Activated CD8-positive, alpha-beta T cell treated with anti-CD3 and anti-CD28 coated beads for 36 hours (primary cell): ENCODE measurements at regions not wholly inside any gene's neighbourhood (a gene's known extent, or its start where the extent isn't known, plus 50 kb on each side); places are given as distances from the start of the nearest gene placed in this dataset.
"Not testable (repeated sequence)": the region's sequence is repeated elsewhere in the genome, so short reads cannot be mapped to it uniquely, and the experiment has no call there.

Experiments used
- ATAC-seq: fragments of 200-7000 bp; cut with Tn5 transposase; one replicate; pipeline ENCODE4 v1.10.0; 2021; ENCODE audit warnings: mild to moderate bottlenecking, moderate library complexity
- CTCF ChIA-PET: fragments of 350-600 bp; sonication (Branson Sonifier 250); formaldehyde crosslinking; loops from one replicate; lab custom pipeline; 2021; ENCODE audit warnings: antibody characterized with exemption; lab: Charles Lee
- POLR2A ChIA-PET: fragments of 350-600 bp; sonication (Branson Sonifier 250); formaldehyde crosslinking; loops from one replicate; lab custom pipeline; 2021; ENCODE audit warnings: antibody characterized with exemption; lab: Charles Lee
- DNase-seq: peaks from one replicate; pipeline ENCODE4 v3.0.0-alpha.2; 2020
- H3K27ac Mint-ChIP-seq: one replicate; pipeline ENCODE4 v1.8.0; 2021; ENCODE audit warnings: mild to moderate bottlenecking, mixed read lengths
- H3K27me3 Mint-ChIP-seq: one replicate; pipeline ENCODE4 v1.8.0; 2021; ENCODE audit warnings: mixed read lengths
- H3K36me3 Mint-ChIP-seq: one replicate; pipeline ENCODE4 v1.8.0; 2021; ENCODE audit warnings: low read depth, mixed read lengths
- H3K4me1 Mint-ChIP-seq: one replicate; pipeline ENCODE4 v1.8.0; 2021; ENCODE audit warnings: low read depth, mixed read lengths
- H3K4me3 Mint-ChIP-seq: one replicate; pipeline ENCODE4 v1.8.0; 2021; ENCODE audit warnings: mild to moderate bottlenecking, moderate library complexity, mixed read lengths
- H3K9me3 Mint-ChIP-seq: one replicate; pipeline ENCODE4 v1.8.0; 2021; ENCODE audit warnings: mixed read lengths
- intact Hi-C: fragments of 100-400 bp; cut with micrococcal nuclease; formaldehyde crosslinking; loops from one replicate; pipeline ENCODE4 v1.10.0; 2022

DNA sequence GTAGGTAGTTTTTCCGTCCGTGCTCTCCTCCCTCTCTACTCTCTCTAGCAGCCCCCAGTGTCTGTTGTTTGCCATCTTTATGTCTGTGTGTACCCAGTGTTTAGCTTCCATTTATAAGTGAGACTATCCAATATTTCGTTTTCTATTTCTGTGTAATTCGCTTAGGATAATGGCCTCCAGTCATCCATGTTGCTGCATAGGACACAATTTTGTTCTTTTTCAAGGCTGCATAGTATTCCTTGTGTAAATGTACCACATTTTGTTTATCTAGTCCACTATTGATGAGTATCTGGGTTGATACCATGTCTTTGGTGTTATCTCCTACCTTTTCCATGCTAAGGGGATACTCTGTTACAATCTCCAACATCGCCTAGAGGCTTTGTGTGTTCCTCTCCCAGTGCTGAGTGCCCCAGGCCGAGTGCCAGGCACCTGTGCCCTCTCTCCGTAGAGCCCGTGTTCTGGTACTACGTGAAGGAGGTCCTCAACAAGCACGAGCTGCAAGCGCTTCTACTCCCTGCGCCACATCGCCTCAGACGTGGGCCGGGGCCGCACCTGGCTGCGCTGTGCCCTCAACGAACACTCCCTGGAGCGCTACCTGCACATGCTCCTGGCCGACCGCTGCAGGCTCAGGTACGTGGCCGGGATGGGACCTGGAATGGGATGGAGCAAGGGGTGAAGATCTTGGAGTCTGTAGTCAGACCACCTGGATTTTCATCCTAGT is 51.0 kb downstream of the NPIPB11 start:
- intact Hi-C loops, H3K36me3 Mint-ChIP-seq, H3K27me3 Mint-ChIP-seq, H3K9me3 Mint-ChIP-seq, POLR2A ChIA-PET, CTCF ChIA-PET, H3K4me1 Mint-ChIP-seq, DNase-seq, ATAC-seq, H3K4me3 Mint-ChIP-seq, H3K27ac Mint-ChIP-seq: not testable (repeated sequence)

- H3K27ac Mint-ChIP-seq, H3K4me3 Mint-ChIP-seq, CTCF ChIA-PET, ATAC-seq, DNase-seq, H3K9me3 Mint-ChIP-seq, H3K27me3 Mint-ChIP-seq, POLR2A ChIA-PET, H3K4me1 Mint-ChIP-seq, H3K36me3 Mint-ChIP-seq, intact Hi-C loops: not testable (repeated sequence)
These were observed 52.1 kb downstream of the NPIPB11 start for GRCh38 chr16:29354449-29354848.

- POLR2A ChIA-PET, DNase-seq, CTCF ChIA-PET, H3K4me3 Mint-ChIP-seq, H3K27me3 Mint-ChIP-seq, H3K9me3 Mint-ChIP-seq, H3K27ac Mint-ChIP-seq, intact Hi-C loops, H3K36me3 Mint-ChIP-seq, H3K4me1 Mint-ChIP-seq, ATAC-seq: not testable (repeated sequence)
These were observed 53.9 kb downstream of the NPIPB11 start for GRCh38 chr16:29352617-29352999.

GRCh38 chr16:29351970-29352616 is 54.4 kb downstream of the NPIPB11 start:
- CTCF ChIA-PET, H3K4me1 Mint-ChIP-seq: not testable (repeated sequence)

GRCh38 chr16:29351271-29351969 is 55.1 kb downstream of the NPIPB11 start:
- ATAC-seq, POLR2A ChIA-PET, CTCF ChIA-PET, DNase-seq, intact Hi-C loops, H3K36me3 Mint-ChIP-seq, H3K27ac Mint-ChIP-seq, H3K4me1 Mint-ChIP-seq, H3K4me3 Mint-ChIP-seq, H3K27me3 Mint-ChIP-seq, H3K9me3 Mint-ChIP-seq: not testable (repeated sequence)

More at GRCh38 chr16:29351970-29352616, 54.4 kb downstream of the NPIPB11 start:
- H3K27ac Mint-ChIP-seq, H3K27me3 Mint-ChIP-seq, H3K4me3 Mint-ChIP-seq, intact Hi-C loops, ATAC-seq, H3K9me3 Mint-ChIP-seq, POLR2A ChIA-PET, DNase-seq, H3K36me3 Mint-ChIP-seq: not testable (repeated sequence)

DNA sequence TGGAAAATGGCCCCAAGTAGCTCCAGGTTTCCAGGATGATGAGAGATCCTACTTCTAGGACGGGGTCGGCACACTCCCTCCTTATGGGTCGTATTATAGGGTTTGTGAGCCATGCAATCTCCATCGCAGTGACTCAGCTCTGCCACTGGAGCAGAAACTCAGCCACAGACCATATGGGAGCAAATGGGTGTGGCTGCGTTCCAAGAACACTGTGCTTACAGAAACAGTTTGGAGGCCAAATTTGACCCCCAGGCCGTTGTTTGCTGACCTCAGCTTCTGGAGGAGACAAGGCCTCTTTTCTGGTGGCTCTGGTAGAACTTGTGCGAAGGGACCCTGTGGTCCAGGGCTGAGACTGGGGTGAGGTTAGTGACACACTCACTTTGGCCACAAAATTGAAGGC is 56.5 kb downstream of the NPIPB11 start:
- H3K36me3 Mint-ChIP-seq, H3K27ac Mint-ChIP-seq, DNase-seq, intact Hi-C loops, H3K27me3 Mint-ChIP-seq, H3K4me3 Mint-ChIP-seq, ATAC-seq, CTCF ChIA-PET, H3K4me1 Mint-ChIP-seq, H3K9me3 Mint-ChIP-seq: not testable (repeated sequence)
- POLR2A ChIA-PET = interaction anchor here (0.6 kb wide), 1 partner anchor 235 kb away, joined by 3 read pairs; no protein-coding TSS in a partner anchor

DNA sequence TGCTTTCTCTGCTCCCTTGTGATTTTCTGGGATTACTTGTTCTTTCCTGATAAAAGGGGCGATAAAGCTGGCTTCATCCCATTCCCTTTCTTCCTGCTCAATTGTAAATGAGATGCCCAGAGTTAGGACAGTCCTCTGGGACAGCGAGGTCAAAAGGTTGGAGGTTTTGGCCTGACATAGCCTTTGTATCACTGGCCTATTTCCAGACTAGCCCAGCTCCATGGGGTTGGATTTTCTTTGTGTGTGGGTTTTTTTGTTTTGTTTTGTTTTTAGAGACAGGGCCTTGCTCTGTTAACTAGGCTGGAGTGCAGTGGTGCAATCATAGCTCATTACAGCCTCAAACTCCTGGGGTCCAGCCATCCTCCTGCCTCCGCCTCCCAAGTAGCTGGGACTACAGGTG is 57.8 kb downstream of the NPIPB11 start:
- H3K4me1 Mint-ChIP-seq, intact Hi-C loops, CTCF ChIA-PET, H3K27me3 Mint-ChIP-seq, H3K4me3 Mint-ChIP-seq, H3K9me3 Mint-ChIP-seq, H3K27ac Mint-ChIP-seq, H3K36me3 Mint-ChIP-seq, POLR2A ChIA-PET, ATAC-seq, DNase-seq: not testable (repeated sequence)

GRCh38 chr16:29348123-29348690 is 58.3 kb downstream of the NPIPB11 start:
- intact Hi-C loops, H3K27me3 Mint-ChIP-seq, DNase-seq, H3K36me3 Mint-ChIP-seq, ATAC-seq, H3K27ac Mint-ChIP-seq, H3K4me3 Mint-ChIP-seq, CTCF ChIA-PET, POLR2A ChIA-PET, H3K4me1 Mint-ChIP-seq, H3K9me3 Mint-ChIP-seq: not testable (repeated sequence)

DNA sequence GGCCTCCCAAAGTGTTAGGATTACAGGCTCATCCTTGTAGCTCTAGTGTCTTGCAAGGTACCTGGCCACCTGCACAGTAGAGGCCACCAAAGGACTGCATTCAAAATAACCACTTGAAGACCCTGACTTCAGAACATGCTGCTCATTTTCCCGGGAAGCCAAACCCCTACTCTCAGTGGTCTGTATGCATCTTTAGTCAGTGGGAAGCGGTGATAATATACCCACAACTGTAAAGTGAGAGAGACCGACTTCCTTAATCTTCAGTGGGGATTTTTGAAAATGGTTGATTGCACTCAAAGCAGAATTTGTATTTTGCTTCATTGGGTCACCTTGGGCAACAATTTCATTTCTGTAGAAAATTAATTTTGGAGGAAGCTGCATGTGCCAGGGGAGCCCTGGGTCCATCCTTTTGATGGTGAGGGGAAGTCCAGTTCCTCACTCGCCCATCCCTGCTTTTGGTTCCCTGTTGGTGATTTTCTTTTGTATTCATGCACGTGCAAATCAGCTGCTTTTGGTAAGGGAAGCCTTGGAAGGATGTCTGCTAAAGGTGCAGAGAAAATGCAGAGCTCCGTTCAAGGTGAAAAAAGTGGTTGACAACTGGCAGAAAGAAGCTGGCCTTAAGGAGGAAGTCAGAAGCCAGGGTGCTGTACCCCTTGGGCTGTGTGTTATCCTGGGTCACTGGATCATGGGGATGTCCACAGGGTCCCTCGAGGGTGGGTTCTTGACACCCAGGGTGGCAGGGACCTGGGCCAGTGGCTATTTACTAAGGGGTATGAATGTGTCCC is 59.5 kb downstream of the NPIPB11 start:
- CTCF ChIA-PET, intact Hi-C loops, H3K4me3 Mint-ChIP-seq: not testable (repeated sequence)

DNA sequence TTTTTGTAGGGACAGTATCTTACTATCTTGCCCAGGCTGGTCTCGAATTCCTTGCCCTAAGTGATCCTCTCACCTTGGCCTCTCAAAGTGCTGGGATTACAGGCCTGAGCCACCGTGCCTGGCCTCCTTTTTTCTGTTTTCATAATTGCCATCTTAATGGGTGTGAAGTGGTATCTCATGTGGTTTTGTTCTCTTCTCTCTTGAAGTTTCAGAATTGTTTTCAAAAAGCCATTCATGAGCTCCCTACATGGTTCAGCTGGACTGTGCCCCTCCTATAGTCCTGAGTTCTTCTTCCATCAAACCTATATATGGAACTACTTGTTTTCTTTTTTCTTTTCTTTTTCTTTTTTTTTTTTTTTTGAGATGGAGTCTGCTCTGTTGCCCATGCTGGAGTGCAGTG is 60.3 kb downstream of the NPIPB11 start:
- H3K27me3 Mint-ChIP-seq, POLR2A ChIA-PET, H3K9me3 Mint-ChIP-seq, CTCF ChIA-PET, intact Hi-C loops, DNase-seq, H3K36me3 Mint-ChIP-seq, H3K27ac Mint-ChIP-seq, ATAC-seq, H3K4me3 Mint-ChIP-seq, H3K4me1 Mint-ChIP-seq: not testable (repeated sequence)

More for the DNA sequence above, 59.5 kb downstream of the NPIPB11 start:
- H3K27ac Mint-ChIP-seq, H3K9me3 Mint-ChIP-seq, H3K27me3 Mint-ChIP-seq, DNase-seq, ATAC-seq, H3K4me1 Mint-ChIP-seq, H3K36me3 Mint-ChIP-seq, POLR2A ChIA-PET: not testable (repeated sequence)

- H3K4me1 Mint-ChIP-seq, POLR2A ChIA-PET, H3K27me3 Mint-ChIP-seq, H3K9me3 Mint-ChIP-seq, intact Hi-C loops, DNase-seq, H3K36me3 Mint-ChIP-seq, ATAC-seq, H3K4me3 Mint-ChIP-seq, CTCF ChIA-PET, H3K27ac Mint-ChIP-seq: not testable (repeated sequence)
These were observed 63.6 kb downstream of the NPIPB11 start for GRCh38 chr16:29342937-29343336.
